ENCODE measurements at regions not wholly inside any gene's neighbourhood (a gene's known extent, or its start where the extent isn't known, plus 50 kb on each side); places are given as distances from the start of the nearest gene placed in this dataset.
"Not testable (repeated sequence)": the region's sequence is repeated elsewhere in the genome, so short reads cannot be mapped to it uniquely, and the experiment has no call there.

- no peak for DNase-seq
Measured at GRCh38 chr19:34574704-34575103, 93.1 kb downstream of the WTIP start.

- DNase-seq = peak; percentile 35
Measured at GRCh38 chr19:34573226-34573864, 91.8 kb downstream of the WTIP start.

- DNase-seq = not testable (repeated sequence)
Measured at GRCh38 chr19:34570140-34570539, 88.6 kb downstream of the WTIP start.

GRCh38 chr19:34562344-34562743, 80.8 kb downstream of the WTIP start:
- DNase-seq = not testable (repeated sequence)
